Brain microvascular endothelial cell (primary cell): ENCODE measurements at regions not wholly inside any gene's neighbourhood (a gene's known extent, or its start where the extent isn't known, plus 50 kb on each side); places are given as distances from the start of the nearest gene placed in this dataset.

ENCODE experiments used
- DNase-seq: peaks from one replicate; pipeline ENCODE4 v3.0.0-alpha.2; 2020
- H3K27ac ChIP-seq: fragments of 250-450 bp; sonication (Bioruptor Pico); 2 replicates; pipeline ENCODE4 v1.5.1; 2020; ENCODE audit warnings: mild to moderate bottlenecking, moderate library complexity
- H3K27me3 ChIP-seq: fragments of 250-450 bp; sonication (Bioruptor Pico); replicated peaks from 2 replicates; pipeline ENCODE4 v1.5.1; 2020; ENCODE audit warnings: mild to moderate bottlenecking
- H3K36me3 ChIP-seq: fragments of 250-450 bp; sonication (Bioruptor Pico); replicated peaks from 2 replicates; pipeline ENCODE4 v1.5.1; 2020; ENCODE audit warnings: mild to moderate bottlenecking
- H3K4me3 ChIP-seq: 2 replicates; pipeline ENCODE4 v1.5.1; 2011; ENCODE audit warnings: low read depth, mild to moderate bottlenecking, control low read depth, low read length, moderate library complexity
- CTCF ChIP-seq: IDR thresholded peaks from 2 replicates; pipeline ENCODE4 v1.5.1; 2011; ENCODE audit warnings: low read depth, mild to moderate bottlenecking, moderate library complexity, low read length, control low read depth, inconsistent platforms; ENCODE audit errors: missing control alignments
- in situ Hi-C: cut with HindIII; loops from 2 replicates; pipeline ENCODE4 v1.10.0; 2017; ENCODE audit warnings: low sequenced_read_pairs, low pct_ligation_motif_present

GRCh38 chr2:40760071-40760666 lies 308.3 kb upstream of the SLC8A1 start:
- in situ Hi-C loops, result no loop called here
- peak; percentile 66 for DNase-seq

GRCh38 chr2:40773291-40773690 lies 321.4 kb upstream of the SLC8A1 start:
- TF ChIP-seq CTCF, result no peak
- in situ Hi-C loops, result no loop called here
- no peaks in the 10 kb centered on the region for H3K36me3 ChIP-seq
- H3K4me3 ChIP-seq, result no peak overlapping the region
- no peaks in the 10 kb centered on the region for H3K27me3 ChIP-seq
- no peak overlapping the region for H3K27ac ChIP-seq
- no peak for DNase-seq

More at GRCh38 chr2:40760071-40760666, 308.3 kb upstream of the SLC8A1 start:
- Histone ChIP-seq H3K4me3 (no peak overlapping the region), H3K36me3 (no peaks in the 10 kb centered on the region), H3K27ac (no peak overlapping the region), H3K27me3 (no peaks in the 10 kb centered on the region)
- TF ChIP-seq CTCF, result peak; percentile 88

- no peak for TF ChIP-seq CTCF
- no peak overlapping the region for H3K27ac ChIP-seq
- no peak for DNase-seq
- in situ Hi-C loops, result no loop called here
- H3K27me3 ChIP-seq, result no peaks in the 10 kb centered on the region
- no peaks in the 10 kb centered on the region for H3K36me3 ChIP-seq
- no peak overlapping the region for H3K4me3 ChIP-seq
Measured at GRCh38 chr2:40783704-40784103, 331.8 kb upstream of the SLC8A1 start.

GRCh38 chr2:40786636-40787035 lies 334.7 kb upstream of the SLC8A1 start:
- TF ChIP-seq CTCF, result no peak
- H3K36me3 ChIP-seq, result no peaks in the 10 kb centered on the region
- H3K27ac ChIP-seq, result no peak overlapping the region
- in situ Hi-C loops, result no loop called here
- DNase-seq, result no peak
- no peaks in the 10 kb centered on the region for H3K27me3 ChIP-seq
- H3K4me3 ChIP-seq, result no peak overlapping the region

GRCh38 chr2:40797120-40797519 lies 345.2 kb upstream of the SLC8A1 start:
- Histone ChIP-seq H3K27me3 (no peaks in the 10 kb centered on the region), H3K36me3 (no peaks in the 10 kb centered on the region), H3K27ac (no peak overlapping the region), H3K4me3 (no peak overlapping the region)
- no peak for TF ChIP-seq CTCF
- DNase-seq, result peak; percentile 46
- in situ Hi-C loops, result no loop called here

- Histone ChIP-seq H3K36me3 (no peaks in the 10 kb centered on the region), H3K27ac (no peak overlapping the region), H3K27me3 (no peaks in the 10 kb centered on the region), H3K4me3 (no peak overlapping the region)
- TF ChIP-seq CTCF, result no peak
- in situ Hi-C loops, result no loop called here
- DNase-seq, result no peak
Measured at GRCh38 chr2:40803900-40804299, 352.0 kb upstream of the SLC8A1 start.
